ENCODE measurements at regions not wholly inside any gene's neighbourhood (a gene's known extent, or its start where the extent isn't known, plus 50 kb on each side); places are given as distances from the start of the nearest gene placed in this dataset.

- DNase-seq (ENCODE audit: low spot score) (no peak), FAIRE-seq (no peak), ATAC-seq (no peak)
- no peak overlapping the region for H3K27ac ChIP-seq (ENCODE audit: extremely low read length, insufficient read depth, low read length)
- intact Hi-C loops (cut with micrococcal nuclease; ENCODE audit: unreplicated experiment): no loop called here
- H3K9ac ChIP-seq (ENCODE audit: insufficient read depth, low read depth, low read length): no peak overlapping the region
- H4K20me1 ChIP-seq (ENCODE audit: insufficient read depth, low read length): no peaks in the 10 kb centered on the region
- TF ChIP-seq SIX1 (CRISPR knock-in tag; IDR thresholded peaks at IDR 0.05; ENCODE audit: borderline replicate concordance): no peak
- peak; percentile 32; the same call in 1 of the 2 replicates for TF ChIP-seq CEBPB (IDR thresholded peaks at IDR 0.05; ENCODE audit: borderline replicate concordance, low read depth, low read length)
- POLR2A ChIA-PET: no interaction called here
- 25% methylated on average over 10 of the region's 10 CpGs for WGBS (ENCODE audit: low lambda C conversion rate)
- H2AFZ ChIP-seq (ENCODE audit: low read length): no peak overlapping the region
- H3K79me2 ChIP-seq (ENCODE audit: insufficient read depth, low read length): no peaks in the 10 kb centered on the region
- no peak overlapping the region for H3K4me3 ChIP-seq (replicated peaks in 1 of 3; ENCODE audit: insufficient read depth in 1 of 3, low read depth in 2 of 3, low read length in 3 of 3)
- BruUV-seq (replicated peaks): no TSS peak
- CTCF ChIA-PET (ENCODE audit: low intra/inter-chr PET ratio, low total read pairs): no interaction called here
- H3K9me3 ChIP-seq (ENCODE audit: low read length): no peaks in the 10 kb centered on the region
- H3K4me2 ChIP-seq (ENCODE audit: low read depth, low read length): no peak overlapping the region
- H3K4me1 ChIP-seq (ENCODE audit: insufficient read depth, low read length): no peaks in the 10 kb centered on the region
- in situ Hi-C loops (cut with HindIII; ENCODE audit: extremely low pct_ligation_motif_present, low pct_unique_long_range_greater_than_20kb): no loop called here
- no peaks in the 10 kb centered on the region for H3K36me3 ChIP-seq (replicated peaks in 1 of 2; ENCODE audit: control insufficient read depth in 1 of 2, insufficient read depth in 2 of 2, low read length in 2 of 2)
- no peaks in the 10 kb centered on the region; a peak in 1 of 5 replicates for H3K27me3 ChIP-seq (ENCODE audit: control insufficient read depth in 1 of 2, insufficient read depth in 2 of 2, low read length in 2 of 2)
Observed at GRCh38 chr6:14824484-14825275, 421.2 kb upstream of the JARID2 start.

GRCh38 chr6:14826456-14826855 lies 419.4 kb upstream of the JARID2 start:
- DNase-seq (ENCODE audit: low spot score): no peak
- Histone ChIP-seq H3K27ac (ENCODE audit: extremely low read length, insufficient read depth, low read length) (no peak overlapping the region), H3K27me3 (ENCODE audit: control insufficient read depth in 1 of 2, insufficient read depth in 2 of 2, low read length in 2 of 2) (peaks cover 0 to 5% of the 10 kb centered on the region in 2 experiments; a peak in 2 of 5 replicates), H3K9me3 (ENCODE audit: low read length) (no peaks in the 10 kb centered on the region), H2AFZ (ENCODE audit: low read length) (no peak overlapping the region), H3K4me3 (replicated peaks in 1 of 3; ENCODE audit: insufficient read depth in 1 of 3, low read depth in 2 of 3, low read length in 3 of 3) (no peak overlapping the region), H4K20me1 (ENCODE audit: insufficient read depth, low read length) (no peaks in the 10 kb centered on the region), H3K9ac (ENCODE audit: insufficient read depth, low read depth, low read length) (no peak overlapping the region), H3K36me3 (replicated peaks in 1 of 2; ENCODE audit: control insufficient read depth in 1 of 2, insufficient read depth in 2 of 2, low read length in 2 of 2) (no peaks in the 10 kb centered on the region), H3K4me2 (ENCODE audit: low read depth, low read length) (no peak overlapping the region), H3K4me1 (ENCODE audit: insufficient read depth, low read length) (no peaks in the 10 kb centered on the region), H3K79me2 (ENCODE audit: insufficient read depth, low read length) (no peaks in the 10 kb centered on the region)
- FAIRE-seq: no peak
- ATAC-seq: no peak
- intact Hi-C loops (cut with micrococcal nuclease; ENCODE audit: unreplicated experiment) (no loop called here), in situ Hi-C loops (cut with HindIII; ENCODE audit: extremely low pct_ligation_motif_present, low pct_unique_long_range_greater_than_20kb) (no loop called here)
- TF ChIP-seq MEIS1 (CRISPR knock-in tag; IDR thresholded peaks at IDR 0.05; ENCODE audit: borderline replicate concordance): no peak
- 28% methylated on average over 4 of the region's 4 CpGs for WGBS (ENCODE audit: low lambda C conversion rate)
- ChIA-PET POLR2A (no interaction called here), CTCF (ENCODE audit: low intra/inter-chr PET ratio, low total read pairs) (no interaction called here)
- BruUV-seq (replicated peaks): no TSS peak

Data from HepG2 (cell line).